PC-3 (cell line): ENCODE measurements at regions not wholly inside any gene's neighbourhood (a gene's known extent, or its start where the extent isn't known, plus 50 kb on each side); places are given as distances from the start of the nearest gene placed in this dataset.

Experiments used
- ATAC-seq: fragments of 200-7000 bp; cut with Tn5 transposase; 2 replicates; pipeline ENCODE4 v1.9.1; 2020; ENCODE audit warnings: mild to moderate bottlenecking, moderate library complexity
- BruUV-seq: library from RNA; stranded (reverse); fragments of 400-500 nt; replicated peaks from 2 replicates; lab custom pipeline; 2021; lab: Mats Ljungman, UMichigan
- CTCF ChIA-PET: fragments of 300-600 bp; sonication (Branson Sonifier 250); formaldehyde crosslinking; loops from one replicate; lab custom pipeline; 2022; ENCODE audit warnings: antibody characterized with exemption; lab: Charles Lee
- POLR2A ChIA-PET: fragments of 300-600 bp; sonication (Branson Sonifier 250); formaldehyde crosslinking; loops from one replicate; lab custom pipeline; 2022; ENCODE audit warnings: antibody characterized with exemption; ENCODE audit not compliant: unreplicated experiment; lab: Charles Lee
- DNase-seq: peaks from one replicate; pipeline ENCODE4 v3.0.0-alpha.2; 2015
- H2AFZ ChIP-seq: fragments of 300-600 bp; sonication (generic); 2 replicates; pipeline ENCODE4 v1.6.0; 2016; ENCODE audit warnings: antibody characterized with exemption, low read length
- H3F3A ChIP-seq: fragments of 300-600 bp; sonication (generic); one replicate; pipeline ENCODE4 v1.6.0; 2017; ENCODE audit warnings: antibody characterized with exemption, low read length, control low read depth, mild to moderate bottlenecking; ENCODE audit not compliant: unreplicated experiment
- H3K27ac ChIP-seq: fragments of 300-600 bp; sonication (generic); 2 replicates; pipeline ENCODE4 v1.5.1; 2016; ENCODE audit warnings: mild to moderate bottlenecking, low read length
- H3K27me3 ChIP-seq: fragments of 300-600 bp; sonication (generic); 2 replicates; pipeline ENCODE4 v1.6.1; 2016; ENCODE audit warnings: low read length, mixed read lengths
- H3K36me3 ChIP-seq: fragments of 300-600 bp; sonication (generic); 2 replicates; pipeline ENCODE4 v1.6.1; 2016; ENCODE audit warnings: low read depth, mixed run types, low read length, mixed read lengths
- H3K4me1 ChIP-seq: fragments of 300-600 bp; sonication (generic); 2 replicates; pipeline ENCODE4 v1.5.1; 2016; ENCODE audit warnings: low read length; ENCODE audit not compliant: insufficient read depth
- H3K4me2 ChIP-seq: fragments of 300-600 bp; sonication (generic); 2 replicates; pipeline ENCODE4 v1.6.0; 2016; ENCODE audit warnings: low read length
- H3K4me3 ChIP-seq: fragments of 300-600 bp; sonication (generic); 2 replicates; pipeline ENCODE4 v1.5.1; 2016; ENCODE audit warnings: mild to moderate bottlenecking, low read length, mixed read lengths
- H3K79me2 ChIP-seq: fragments of 300-600 bp; sonication (generic); 2 replicates; pipeline ENCODE4 v1.6.1; 2017; ENCODE audit warnings: low read length, mixed read lengths
- H3K9ac ChIP-seq: fragments of 300-600 bp; sonication (generic); 2 replicates; pipeline ENCODE4 v1.6.0; 2016; ENCODE audit warnings: mild to moderate bottlenecking, low read length
- H3K9me2 ChIP-seq: fragments of 300-600 bp; sonication (generic); replicated peaks from 2 replicates; pipeline ENCODE4 v1.6.1; 2016; ENCODE audit warnings: mixed run types, low read length, mixed read lengths
- H3K9me3 ChIP-seq: fragments of 300-600 bp; sonication (generic); 2 replicates; pipeline ENCODE4 v1.6.1; 2016; ENCODE audit warnings: low read length, mixed read lengths
- H4K20me1 ChIP-seq: fragments of 300-600 bp; sonication (generic); 2 replicates; pipeline ENCODE4 v1.6.1; 2016; ENCODE audit warnings: low read length, mixed read lengths
- EZH2 ChIP-seq: fragments of 300-600 bp; sonication (generic); IDR thresholded peaks from one replicate; pipeline ENCODE4 v1.6.1; 2017; ENCODE audit warnings: antibody characterized with exemption, mild to moderate bottlenecking, low read length; ENCODE audit not compliant: unreplicated experiment
- EZH2phosphoT487 ChIP-seq: fragments of 300-600 bp; sonication (generic); IDR thresholded peaks from 2 replicates; pipeline ENCODE4 v1.6.1; 2018; ENCODE audit warnings: mild to moderate bottlenecking, antibody characterized with exemption, low read length, borderline replicate concordance
- intact Hi-C: fragments of 100-400 bp; cut with micrococcal nuclease; formaldehyde crosslinking; loops from 2 replicates; pipeline ENCODE4 v1.9.0; 2023
- TF ChIP-seq, protein P1 (sequence below): fragments of 300-600 bp; sonication (generic); conservative IDR thresholded peaks from 2 replicates; pipeline ENCODE4 v1.5.1; 2017; ENCODE audit warnings: antibody characterized with exemption, low read depth, mild to moderate bottlenecking, low read length

DNA sequence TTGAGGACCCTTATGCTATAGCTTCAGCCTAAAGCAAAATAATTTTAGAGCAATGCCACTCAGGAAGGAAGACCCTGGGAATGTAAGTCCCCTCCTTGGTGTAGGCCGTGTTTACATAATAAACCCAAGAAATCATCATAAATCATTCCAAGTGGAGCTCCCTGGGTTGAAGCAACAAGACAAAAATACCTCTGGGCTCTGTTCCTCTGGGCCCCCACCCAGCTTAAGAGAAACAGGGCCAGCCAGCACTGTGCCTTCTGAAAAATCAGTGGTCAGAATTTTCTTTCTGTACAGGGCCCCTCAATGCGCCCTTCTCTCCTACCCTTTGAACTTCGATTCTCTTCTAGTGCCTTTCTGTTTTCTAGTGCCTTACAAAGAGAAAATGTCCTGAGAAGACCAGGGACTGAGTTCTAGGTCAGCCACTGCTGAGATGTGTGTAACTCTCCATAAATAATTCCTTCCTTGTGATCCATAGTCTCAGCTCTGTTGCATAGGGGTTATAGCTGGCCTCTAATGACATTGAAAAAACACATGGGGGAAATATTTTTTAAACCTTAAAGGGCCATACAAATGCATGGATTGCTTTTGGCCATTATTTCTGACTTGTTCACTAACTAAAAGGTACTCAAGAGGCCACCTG lies 101.0 kb downstream of the ADRB2 start:
- Histone ChIP-seq H3K4me3 (no peak overlapping the region), H3K4me1 (peaks cover 18% of the 10 kb centered on the region), H2AFZ (no peak overlapping the region), H4K20me1 (no peaks in the 10 kb centered on the region), H3K9ac (no peak overlapping the region), H3K27me3 (no peaks in the 10 kb centered on the region), H3K9me3 (no peaks in the 10 kb centered on the region), H3K79me2 (no peaks in the 10 kb centered on the region), H3F3A (no peaks in the 10 kb centered on the region), H3K36me3 (no peaks in the 10 kb centered on the region), H3K4me2 (no peak overlapping the region), H3K9me2 (no peaks in the 10 kb centered on the region), H3K27ac (no peak overlapping the region)
- ATAC-seq: no peak
- BruUV-seq: no TSS peak
- POLR2A ChIA-PET: interaction anchor here (0.6 kb wide), 1 partner anchor 77 kb away, joined by 3 read pairs; no protein-coding TSS in a partner anchor
- no peak for DNase-seq
- TF ChIP-seq EZH2: no peak
- TF ChIP-seq EZH2phosphoT487: no peak
- TF ChIP-seq, protein P1, sequence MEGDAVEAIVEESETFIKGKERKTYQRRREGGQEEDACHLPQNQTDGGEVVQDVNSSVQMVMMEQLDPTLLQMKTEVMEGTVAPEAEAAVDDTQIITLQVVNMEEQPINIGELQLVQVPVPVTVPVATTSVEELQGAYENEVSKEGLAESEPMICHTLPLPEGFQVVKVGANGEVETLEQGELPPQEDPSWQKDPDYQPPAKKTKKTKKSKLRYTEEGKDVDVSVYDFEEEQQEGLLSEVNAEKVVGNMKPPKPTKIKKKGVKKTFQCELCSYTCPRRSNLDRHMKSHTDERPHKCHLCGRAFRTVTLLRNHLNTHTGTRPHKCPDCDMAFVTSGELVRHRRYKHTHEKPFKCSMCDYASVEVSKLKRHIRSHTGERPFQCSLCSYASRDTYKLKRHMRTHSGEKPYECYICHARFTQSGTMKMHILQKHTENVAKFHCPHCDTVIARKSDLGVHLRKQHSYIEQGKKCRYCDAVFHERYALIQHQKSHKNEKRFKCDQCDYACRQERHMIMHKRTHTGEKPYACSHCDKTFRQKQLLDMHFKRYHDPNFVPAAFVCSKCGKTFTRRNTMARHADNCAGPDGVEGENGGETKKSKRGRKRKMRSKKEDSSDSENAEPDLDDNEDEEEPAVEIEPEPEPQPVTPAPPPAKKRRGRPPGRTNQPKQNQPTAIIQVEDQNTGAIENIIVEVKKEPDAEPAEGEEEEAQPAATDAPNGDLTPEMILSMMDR: no peak
- CTCF ChIA-PET: interaction anchor here (0.7 to 1.0 kb wide), 2 partner anchors 186 to 187 kb away, joined by 3 read pairs; no protein-coding TSS in a partner anchor
- intact Hi-C loops: no loop called here

DNA sequence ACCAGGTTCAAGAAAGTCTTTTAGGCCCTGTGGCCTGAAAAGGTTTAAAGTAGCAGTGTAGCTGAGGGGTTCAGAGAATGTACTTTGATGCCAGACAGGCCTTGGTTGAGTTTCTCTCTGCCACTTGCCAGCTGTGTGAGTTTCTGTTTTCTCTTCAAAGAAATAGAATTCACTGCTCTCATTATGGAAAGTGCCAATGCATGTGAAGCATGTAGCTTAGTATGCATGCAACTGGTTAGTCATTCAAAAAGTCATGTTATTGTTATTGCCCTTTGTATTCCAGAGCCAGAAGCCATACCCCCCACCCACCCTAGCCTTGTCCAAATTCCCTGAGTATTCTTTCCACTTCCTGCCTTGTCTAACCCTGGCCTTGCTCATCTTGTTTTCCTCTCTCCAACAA lies 101.7 kb downstream of the ADRB2 start:
- no peak overlapping the region for H3K4me2 ChIP-seq
- no peak overlapping the region for H2AFZ ChIP-seq
- intact Hi-C loops: no loop called here
- H3K36me3 ChIP-seq: no peaks in the 10 kb centered on the region
- H3K9ac ChIP-seq: no peak overlapping the region
- peak; percentile 33 for DNase-seq
- H3F3A ChIP-seq: no peaks in the 10 kb centered on the region
- no peak for ATAC-seq
- no peaks in the 10 kb centered on the region for H3K79me2 ChIP-seq
- no peak overlapping the region for H3K27ac ChIP-seq
- no peaks in the 10 kb centered on the region for H3K9me2 ChIP-seq
- CTCF ChIA-PET: interaction anchor here (0.7 kb wide), 1 partner anchor 187 kb away, joined by 3 read pairs; no protein-coding TSS in a partner anchor
- no peaks in the 10 kb centered on the region for H3K27me3 ChIP-seq
- no peaks in the 10 kb centered on the region for H4K20me1 ChIP-seq
- POLR2A ChIA-PET: no interaction called here
- no TSS peak for BruUV-seq
- H3K4me1 ChIP-seq: peaks cover 18% of the 10 kb centered on the region
- TF ChIP-seq EZH2phosphoT487 (no peak), EZH2 (no peak)
- TF ChIP-seq, protein P1: no peak
- no peak overlapping the region for H3K4me3 ChIP-seq
- no peaks in the 10 kb centered on the region for H3K9me3 ChIP-seq
